GM23338 (cell line): ENCODE measurements at regions not wholly inside any gene's neighbourhood (a gene's known extent, or its start where the extent isn't known, plus 50 kb on each side); places are given as distances from the start of the nearest gene placed in this dataset.
A peak's percentile ranks its signal among the peaks of the same experiment; 100 is the strongest.

ENCODE experiments used
- ATAC-seq: fragments of 200-7000 bp; cut with Tn5 transposase; 3 replicates; pipeline ENCODE4 v1.9.1; 2020
- DNase-seq: peaks from one replicate; pipeline ENCODE4 v3.0.0-alpha.2; 2015; ENCODE audit warnings: low spot score
- H2AFZ ChIP-seq: fragments of 200-600 bp; sonication (generic); 2 replicates; pipeline ENCODE4 v1.8.0; 2016; ENCODE audit warnings: antibody characterized with exemption, mild to moderate bottlenecking, moderate library complexity
- H3F3A ChIP-seq: fragments of 200-600 bp; sonication (generic); replicated peaks from 2 replicates; pipeline ENCODE4 v1.8.0; 2017; ENCODE audit warnings: antibody characterized with exemption, mixed run types, low read depth
- H3K27ac ChIP-seq: fragments of 200-600 bp; sonication (generic); 2 replicates; pipeline ENCODE4 v1.6.1; 2016; ENCODE audit warnings: low read depth
- H3K27me3 ChIP-seq: fragments of 200-600 bp; sonication (generic); 2 replicates; pipeline ENCODE4 v1.8.0; 2016; ENCODE audit warnings: mild to moderate bottlenecking, mixed run types, moderate library complexity; ENCODE audit not compliant: insufficient read depth
- H3K36me3 ChIP-seq: fragments of 200-600 bp; sonication (generic); 2 replicates; pipeline ENCODE4 v1.8.0; 2016; ENCODE audit warnings: mild to moderate bottlenecking; ENCODE audit not compliant: insufficient read depth
- H3K4me1 ChIP-seq: fragments of 200-600 bp; sonication (generic); 2 replicates; pipeline ENCODE4 v1.8.0; 2016; ENCODE audit warnings: mild to moderate bottlenecking, moderate library complexity; ENCODE audit not compliant: insufficient read depth
- H3K4me2 ChIP-seq: fragments of 200-600 bp; sonication (generic); 2 replicates; pipeline ENCODE4 v1.7.1; 2017; ENCODE audit warnings: mixed run types
- H3K4me3 ChIP-seq: fragments of 200-600 bp; sonication (generic); 2 replicates; pipeline ENCODE4 v1.6.1; 2016; ENCODE audit warnings: mixed run types
- H3K79me2 ChIP-seq: fragments of 200-600 bp; sonication (generic); replicated peaks from 2 replicates; pipeline ENCODE4 v1.8.0; 2017; ENCODE audit warnings: mild to moderate bottlenecking; ENCODE audit not compliant: insufficient read depth
- H3K9me2 ChIP-seq: fragments of 200-600 bp; sonication (generic); 2 replicates; pipeline ENCODE4 v1.8.0; 2017; ENCODE audit not compliant: insufficient read depth
- H4K20me1 ChIP-seq: fragments of 200-600 bp; sonication (generic); replicated peaks from 2 replicates; pipeline ENCODE4 v1.8.0; 2017; ENCODE audit warnings: mild to moderate bottlenecking; ENCODE audit not compliant: insufficient read depth
- H3K27ac Mint-ChIP-seq: 2 replicates; pipeline ENCODE4 v1.8.0; 2020; ENCODE audit warnings: inconsistent platforms, mild to moderate bottlenecking, moderate library complexity, mixed read lengths
- H3K27me3 Mint-ChIP-seq: 3 replicates; pipeline ENCODE4 v1.8.0; 2022; ENCODE audit warnings: low read depth, mild to moderate bottlenecking, moderate library complexity, mixed read lengths, inconsistent platforms; ENCODE audit not compliant: insufficient read depth, poor library complexity
- H3K36me3 Mint-ChIP-seq: 3 replicates; pipeline ENCODE4 v1.8.0; 2021; ENCODE audit warnings: low read depth, mild to moderate bottlenecking, inconsistent platforms, moderate library complexity, mixed read lengths
- H3K4me1 Mint-ChIP-seq: 3 replicates; pipeline ENCODE4 v1.8.0; 2020; ENCODE audit warnings: mild to moderate bottlenecking, inconsistent platforms, mixed read lengths
- H3K4me3 Mint-ChIP-seq: 3 replicates; pipeline ENCODE4 v1.8.0; 2021; ENCODE audit warnings: moderate library complexity, mild to moderate bottlenecking, inconsistent platforms, mixed read lengths
- H3K9me3 Mint-ChIP-seq: 3 replicates; pipeline ENCODE4 v1.8.0; 2020; ENCODE audit warnings: moderate library complexity, mild to moderate bottlenecking, inconsistent platforms, mixed read lengths
- CREB1 ChIP-seq: fragments of 250-450 bp; sonication (Bioruptor Pico); IDR thresholded peaks from 2 replicates; pipeline ENCODE4 v1.5.0; 2020; ENCODE audit warnings: low read depth, mild to moderate bottlenecking, moderate library complexity
- EZH2 ChIP-seq: fragments of 200-600 bp; sonication (generic); IDR thresholded peaks from one replicate; pipeline ENCODE4 v1.8.0; 2017; ENCODE audit warnings: antibody characterized with exemption, mild to moderate bottlenecking, low read depth; ENCODE audit not compliant: unreplicated experiment
- EZH2phosphoT487 ChIP-seq: fragments of 200-600 bp; sonication (generic); IDR thresholded peaks from one replicate; pipeline ENCODE4 v1.8.1; 2018; ENCODE audit warnings: antibody characterized with exemption; ENCODE audit not compliant: unreplicated experiment
- JUNB ChIP-seq: IDR thresholded peaks from one replicate; pipeline ENCODE4 v1.6.1; 2016; ENCODE audit warnings: antibody characterized with exemption; ENCODE audit not compliant: unreplicated experiment
- NANOG ChIP-seq: IDR thresholded peaks from 2 replicates; pipeline ENCODE4 v1.6.1; 2016; ENCODE audit warnings: antibody characterized with exemption, borderline replicate concordance
- POLR2AphosphoS5 ChIP-seq: IDR thresholded peaks from 2 replicates; pipeline ENCODE4 v1.6.1; 2016; ENCODE audit warnings: antibody characterized with exemption, low read depth
- STAT1 ChIP-seq: IDR thresholded peaks from one replicate; pipeline ENCODE4 v1.6.1; 2016; ENCODE audit warnings: antibody characterized with exemption; ENCODE audit not compliant: unreplicated experiment
- ZNF114 ChIP-seq: fragments of 250-450 bp; sonication (Bioruptor Pico); IDR thresholded peaks from 2 replicates; pipeline ENCODE4 v1.5.0; 2020; ENCODE audit warnings: mild to moderate bottlenecking, moderate library complexity
- ZNF331 ChIP-seq: fragments of 250-450 bp; sonication (Bioruptor Pico); IDR thresholded peaks from 2 replicates; pipeline ENCODE4 v1.5.0; 2020; ENCODE audit warnings: low read depth, mild to moderate bottlenecking, moderate library complexity
- ZNF462 ChIP-seq: fragments of 250-450 bp; sonication (Bioruptor Pico); IDR thresholded peaks from 2 replicates; pipeline ENCODE4 v1.5.0; 2020; ENCODE audit warnings: mild to moderate bottlenecking, moderate library complexity
- TF ChIP-seq, protein P1 (sequence below), 2 experiments: fragments of 200-600 bp in 1 of 2; sonication (generic) in 1 of 2; conservative IDR thresholded peaks; 2 replicates each; pipeline versions ENCODE4 v1.5.1 to v1.6.1; 2016 to 2017; ENCODE audit warnings: antibody characterized with exemption in 2 of 2, low read depth in 2 of 2, mild to moderate bottlenecking in 2 of 2, moderate library complexity in 1 of 2
- TF ChIP-seq, protein P2 (sequence below): IDR thresholded peaks from one replicate; pipeline ENCODE4 v1.6.1; 2018; ENCODE audit warnings: antibody characterized with exemption; ENCODE audit not compliant: unreplicated experiment
- TF ChIP-seq, protein P3 (sequence below): IDR thresholded peaks from 2 replicates; pipeline ENCODE4 v1.6.1; 2016; ENCODE audit warnings: antibody characterized with exemption

DNA sequence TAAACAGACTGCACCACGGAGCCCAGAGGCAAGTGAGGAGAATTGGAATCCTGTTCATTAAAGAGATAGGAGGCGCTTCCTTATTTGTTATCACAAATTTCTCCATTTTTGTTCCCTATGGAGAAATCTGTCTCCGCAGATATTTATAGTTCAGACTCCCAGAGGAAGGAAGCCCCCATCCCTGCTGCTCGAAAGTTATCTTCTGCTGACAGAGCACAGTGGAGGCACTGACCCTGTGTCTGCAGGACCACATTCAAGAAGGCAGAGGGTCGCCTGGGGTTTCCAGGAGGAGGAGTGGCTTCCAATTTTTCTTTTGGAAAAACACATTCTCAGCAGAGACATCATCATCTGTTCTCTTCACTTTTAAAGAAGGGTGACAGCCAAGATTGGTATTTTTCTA, 73.0 kb upstream of the GPR45 start:
- no peak overlapping the region for H3K4me3 Mint-ChIP-seq
- peaks cover 22% of the 10 kb centered on the region for H3K4me1 Mint-ChIP-seq
- Histone ChIP-seq H3K27me3 (no peaks in the 10 kb centered on the region), H3K27ac (no peak overlapping the region), H2AFZ (peak overlapping the region; percentile 54; the same call in 1 of the 2 replicates), H3K9me2 (no peaks in the 10 kb centered on the region), H4K20me1 (no peaks in the 10 kb centered on the region), H3K79me2 (no peaks in the 10 kb centered on the region), H3K4me3 (no peak overlapping the region), H3F3A (0 out of 2 replicates have a peak, but pooled peaks cover 3% of the 10 kb centered on the region), H3K4me2 (no peak overlapping the region), H3K36me3 (no peaks in the 10 kb centered on the region), H3K4me1 (peaks cover 16% of the 10 kb centered on the region)
- TF ChIP-seq ZNF462 (CRISPR knock-in tag): no peak
- TF ChIP-seq NANOG: no peak
- no peak for TF ChIP-seq EZH2
- no peak for TF ChIP-seq CREB1 (CRISPR knock-in tag)
- no peak for TF ChIP-seq EZH2phosphoT487
- TF ChIP-seq ZNF331 (CRISPR knock-in tag): no peak
- TF ChIP-seq, protein P1, sequence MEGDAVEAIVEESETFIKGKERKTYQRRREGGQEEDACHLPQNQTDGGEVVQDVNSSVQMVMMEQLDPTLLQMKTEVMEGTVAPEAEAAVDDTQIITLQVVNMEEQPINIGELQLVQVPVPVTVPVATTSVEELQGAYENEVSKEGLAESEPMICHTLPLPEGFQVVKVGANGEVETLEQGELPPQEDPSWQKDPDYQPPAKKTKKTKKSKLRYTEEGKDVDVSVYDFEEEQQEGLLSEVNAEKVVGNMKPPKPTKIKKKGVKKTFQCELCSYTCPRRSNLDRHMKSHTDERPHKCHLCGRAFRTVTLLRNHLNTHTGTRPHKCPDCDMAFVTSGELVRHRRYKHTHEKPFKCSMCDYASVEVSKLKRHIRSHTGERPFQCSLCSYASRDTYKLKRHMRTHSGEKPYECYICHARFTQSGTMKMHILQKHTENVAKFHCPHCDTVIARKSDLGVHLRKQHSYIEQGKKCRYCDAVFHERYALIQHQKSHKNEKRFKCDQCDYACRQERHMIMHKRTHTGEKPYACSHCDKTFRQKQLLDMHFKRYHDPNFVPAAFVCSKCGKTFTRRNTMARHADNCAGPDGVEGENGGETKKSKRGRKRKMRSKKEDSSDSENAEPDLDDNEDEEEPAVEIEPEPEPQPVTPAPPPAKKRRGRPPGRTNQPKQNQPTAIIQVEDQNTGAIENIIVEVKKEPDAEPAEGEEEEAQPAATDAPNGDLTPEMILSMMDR (conservative IDR thresholded peaks at IDR 0.05; ENCODE audit: low read depth in 2 of 2): no peak
- TF ChIP-seq, protein P2, sequence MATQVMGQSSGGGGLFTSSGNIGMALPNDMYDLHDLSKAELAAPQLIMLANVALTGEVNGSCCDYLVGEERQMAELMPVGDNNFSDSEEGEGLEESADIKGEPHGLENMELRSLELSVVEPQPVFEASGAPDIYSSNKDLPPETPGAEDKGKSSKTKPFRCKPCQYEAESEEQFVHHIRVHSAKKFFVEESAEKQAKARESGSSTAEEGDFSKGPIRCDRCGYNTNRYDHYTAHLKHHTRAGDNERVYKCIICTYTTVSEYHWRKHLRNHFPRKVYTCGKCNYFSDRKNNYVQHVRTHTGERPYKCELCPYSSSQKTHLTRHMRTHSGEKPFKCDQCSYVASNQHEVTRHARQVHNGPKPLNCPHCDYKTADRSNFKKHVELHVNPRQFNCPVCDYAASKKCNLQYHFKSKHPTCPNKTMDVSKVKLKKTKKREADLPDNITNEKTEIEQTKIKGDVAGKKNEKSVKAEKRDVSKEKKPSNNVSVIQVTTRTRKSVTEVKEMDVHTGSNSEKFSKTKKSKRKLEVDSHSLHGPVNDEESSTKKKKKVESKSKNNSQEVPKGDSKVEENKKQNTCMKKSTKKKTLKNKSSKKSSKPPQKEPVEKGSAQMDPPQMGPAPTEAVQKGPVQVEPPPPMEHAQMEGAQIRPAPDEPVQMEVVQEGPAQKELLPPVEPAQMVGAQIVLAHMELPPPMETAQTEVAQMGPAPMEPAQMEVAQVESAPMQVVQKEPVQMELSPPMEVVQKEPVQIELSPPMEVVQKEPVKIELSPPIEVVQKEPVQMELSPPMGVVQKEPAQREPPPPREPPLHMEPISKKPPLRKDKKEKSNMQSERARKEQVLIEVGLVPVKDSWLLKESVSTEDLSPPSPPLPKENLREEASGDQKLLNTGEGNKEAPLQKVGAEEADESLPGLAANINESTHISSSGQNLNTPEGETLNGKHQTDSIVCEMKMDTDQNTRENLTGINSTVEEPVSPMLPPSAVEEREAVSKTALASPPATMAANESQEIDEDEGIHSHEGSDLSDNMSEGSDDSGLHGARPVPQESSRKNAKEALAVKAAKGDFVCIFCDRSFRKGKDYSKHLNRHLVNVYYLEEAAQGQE: no peak
- no peak for TF ChIP-seq ZNF114 (CRISPR knock-in tag)
- no peak for TF ChIP-seq STAT1
- TF ChIP-seq, protein P3, sequence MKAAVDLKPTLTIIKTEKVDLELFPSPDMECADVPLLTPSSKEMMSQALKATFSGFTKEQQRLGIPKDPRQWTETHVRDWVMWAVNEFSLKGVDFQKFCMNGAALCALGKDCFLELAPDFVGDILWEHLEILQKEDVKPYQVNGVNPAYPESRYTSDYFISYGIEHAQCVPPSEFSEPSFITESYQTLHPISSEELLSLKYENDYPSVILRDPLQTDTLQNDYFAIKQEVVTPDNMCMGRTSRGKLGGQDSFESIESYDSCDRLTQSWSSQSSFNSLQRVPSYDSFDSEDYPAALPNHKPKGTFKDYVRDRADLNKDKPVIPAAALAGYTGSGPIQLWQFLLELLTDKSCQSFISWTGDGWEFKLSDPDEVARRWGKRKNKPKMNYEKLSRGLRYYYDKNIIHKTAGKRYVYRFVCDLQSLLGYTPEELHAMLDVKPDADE: no peak
- TF ChIP-seq POLR2AphosphoS5: no peak
- no peak for TF ChIP-seq JUNB
- DNase-seq (no peak), ATAC-seq (no peak)
- H3K27me3 Mint-ChIP-seq: no peaks in the 10 kb centered on the region
- peaks cover 5% of the 10 kb centered on the region; the same call in 1 of the 3 replicates for H3K36me3 Mint-ChIP-seq
- H3K9me3 Mint-ChIP-seq: peaks cover 5% of the 10 kb centered on the region; the same call in 2 of the 3 replicates
- H3K27ac Mint-ChIP-seq: no peak overlapping the region
